CD4-positive, alpha-beta T cell (primary cell): ENCODE measurements at regions not wholly inside any gene's neighbourhood (a gene's known extent, or its start where the extent isn't known, plus 50 kb on each side); places are given as distances from the start of the nearest gene placed in this dataset.

Experiments
- ATAC-seq: fragments of 200-7000 bp; cut with Tn5 transposase; one replicate; pipeline ENCODE4 v1.10.0; 2022; ENCODE audit warnings: mild to moderate bottlenecking; ENCODE audit not compliant: poor library complexity
- CTCF ChIA-PET: fragments of 350-600 bp; sonication (Branson Sonifier 250); formaldehyde crosslinking; loops from one replicate; lab custom pipeline; 2021; ENCODE audit warnings: antibody characterized with exemption, inconsistent platforms; lab: Charles Lee
- POLR2A ChIA-PET: fragments of 350-600 bp; sonication (Branson Sonifier 250); formaldehyde crosslinking; loops from one replicate; lab custom pipeline; 2021; ENCODE audit warnings: antibody characterized with exemption, inconsistent platforms; lab: Charles Lee
- DNase-seq, 14 experiments: peaks; one replicate each; pipeline ENCODE4 v3.0.0-alpha.2; 2013 to 2020; ENCODE audit warnings: mixed read lengths in 2 of 14
- H3K27ac ChIP-seq, 2 donors: one replicate each; pipeline versions ENCODE4 v1.5.1 to v1.7.0; 2013; ENCODE audit warnings: low read length in 2 of 2, low read depth in 1 of 2, mild to moderate bottlenecking in 1 of 2
- H3K27me3 ChIP-seq, 2 experiments: 1 replicate in 1 of 2; 2 replicates in 1 of 2; pipeline versions ENCODE4 v1.6.1 to v1.7.0; 2013; ENCODE audit warnings: low read length in 2 of 2, control low read depth in 1 of 2, mild to moderate bottlenecking in 1 of 2, moderate library complexity in 1 of 2; ENCODE audit not compliant: insufficient read depth in 2 of 2, control insufficient read depth in 1 of 2
- H3K36me3 ChIP-seq: one replicate; pipeline ENCODE4 v1.6.1; 2013; ENCODE audit warnings: low read length, control low read depth; ENCODE audit not compliant: insufficient read depth
- H3K4me1 ChIP-seq: one replicate; pipeline ENCODE4 v1.6.1; 2013; ENCODE audit warnings: low read length, control low read depth; ENCODE audit not compliant: insufficient read depth
- H3K4me3 ChIP-seq: one replicate; pipeline ENCODE4 v1.5.1; 2013; ENCODE audit warnings: mild to moderate bottlenecking, low read length, moderate library complexity
- H3K9me3 ChIP-seq, 2 experiments: 1 replicate in 1 of 2; 2 replicates in 1 of 2; pipeline versions ENCODE4 v1.6.1 to v1.7.0; 2013; ENCODE audit warnings: low read length in 2 of 2, mild to moderate bottlenecking in 2 of 2, control low read depth in 1 of 2, moderate library complexity in 1 of 2; ENCODE audit not compliant: control insufficient read depth in 1 of 2, insufficient read depth in 1 of 2
- H3K27ac Mint-ChIP-seq: one replicate; pipeline ENCODE4 v1.8.0; 2020; ENCODE audit warnings: mixed read lengths
- H3K27me3 Mint-ChIP-seq: one replicate; pipeline ENCODE4 v1.8.0; 2021; ENCODE audit warnings: mixed read lengths
- H3K36me3 Mint-ChIP-seq: one replicate; pipeline ENCODE4 v1.8.0; 2021; ENCODE audit warnings: low read depth, mixed read lengths
- H3K4me1 Mint-ChIP-seq: one replicate; pipeline ENCODE4 v1.8.0; 2021; ENCODE audit warnings: low read depth, mixed read lengths
- H3K4me3 Mint-ChIP-seq: one replicate; pipeline ENCODE4 v1.8.0; 2020; ENCODE audit warnings: mild to moderate bottlenecking, mixed read lengths
- H3K9me3 Mint-ChIP-seq: one replicate; pipeline ENCODE4 v1.8.0; 2020; ENCODE audit warnings: mixed read lengths
- CTCF ChIP-seq: fragments of 200-600 bp; IDR thresholded peaks from one replicate; pipeline ENCODE4 v1.8.0; 2022; ENCODE audit warnings: antibody characterized with exemption, mild to moderate bottlenecking
- intact Hi-C, 2 experiments: fragments of 100-400 bp; cut with DNase I in 1 of 2; cut with micrococcal nuclease in 1 of 2; formaldehyde crosslinking; loops; one replicate each; pipeline versions ENCODE4 v1.15.1 to v1.9.0; 2023 to 2025; cut with DNase I, micrococcal nuclease

GRCh38 chr21:35824136-35824535 is 236.2 kb downstream of the SETD4 start:
- POLR2A ChIA-PET, result no interaction called here
- no peaks in the 10 kb centered on the region for H3K4me1 ChIP-seq
- no peak overlapping the region for H3K4me3 ChIP-seq
- H3K36me3 ChIP-seq, result no peaks in the 10 kb centered on the region
- H3K27me3 ChIP-seq, result peaks cover 2 to 5% of the 10 kb centered on the region in 2 experiments
- peaks cover 20% of the 10 kb centered on the region for H3K27me3 Mint-ChIP-seq
- intact Hi-C loops, result no loop called here
- H3K36me3 Mint-ChIP-seq, result no peaks in the 10 kb centered on the region
- no peaks in the 10 kb centered on the region for H3K4me1 Mint-ChIP-seq
- no peak for TF ChIP-seq CTCF
- CTCF ChIA-PET, result interaction anchor here (1.1 kb wide), 1 partner anchor 16 kb away, joined by 3 read pairs; no protein-coding TSS in a partner anchor
- no peak for DNase-seq
- no peak overlapping the region for H3K4me3 Mint-ChIP-seq
- H3K9me3 Mint-ChIP-seq, result peaks cover 2% of the 10 kb centered on the region
- no peak overlapping the region for H3K27ac ChIP-seq
- ATAC-seq, result no peak
- no peaks in the 10 kb centered on the region for H3K9me3 ChIP-seq
- H3K27ac Mint-ChIP-seq, result no peak overlapping the region

- no peak for TF ChIP-seq CTCF
- DNase-seq (no peak), ATAC-seq (no peak)
- Mint-ChIP-seq H3K27ac (no peak overlapping the region), H3K4me3 (no peak overlapping the region), H3K9me3 (peaks cover 2% of the 10 kb centered on the region), H3K36me3 (no peaks in the 10 kb centered on the region), H3K4me1 (no peaks in the 10 kb centered on the region), H3K27me3 (peaks cover 12% of the 10 kb centered on the region)
- no peaks in the 10 kb centered on the region for H3K9me3 ChIP-seq
- H3K4me3 ChIP-seq, result no peak overlapping the region
- no peaks in the 10 kb centered on the region for H3K36me3 ChIP-seq
- H3K27ac ChIP-seq, result no peak overlapping the region
- H3K27me3 ChIP-seq, result peaks cover 0 to 2% of the 10 kb centered on the region in 2 experiments
- H3K4me1 ChIP-seq, result no peaks in the 10 kb centered on the region
- CTCF ChIA-PET, result no interaction called here
- intact Hi-C loops, result no loop called here
- POLR2A ChIA-PET, result no interaction called here
These were observed 241.2 kb downstream of the SETD4 start for GRCh38 chr21:35819134-35819533.

- no peaks in the 10 kb centered on the region for H3K9me3 ChIP-seq
- ATAC-seq (no peak), DNase-seq (no peak)
- ChIA-PET POLR2A (no interaction called here), CTCF (no interaction called here)
- H3K36me3 ChIP-seq, result no peaks in the 10 kb centered on the region
- H3K27me3 ChIP-seq, result peaks cover 0 to 2% of the 10 kb centered on the region in 2 experiments
- Mint-ChIP-seq H3K36me3 (no peaks in the 10 kb centered on the region), H3K9me3 (peaks cover 2% of the 10 kb centered on the region), H3K4me1 (no peaks in the 10 kb centered on the region), H3K4me3 (no peak overlapping the region), H3K27me3 (peaks cover 6% of the 10 kb centered on the region), H3K27ac (no peak overlapping the region)
- no peak for TF ChIP-seq CTCF
- no peaks in the 10 kb centered on the region for H3K4me1 ChIP-seq
- no peak overlapping the region for H3K4me3 ChIP-seq
- H3K27ac ChIP-seq, result no peak overlapping the region
- intact Hi-C loops, result no loop called here
These were observed 241.7 kb downstream of the SETD4 start for GRCh38 chr21:35818597-35818996.
